ENCODE measurements at regions not wholly inside any gene's neighbourhood (a gene's known extent, or its start where the extent isn't known, plus 50 kb on each side); places are given as distances from the start of the nearest gene placed in this dataset.

- no peaks in the 10 kb centered on the region for H3K36me3 ChIP-seq (ENCODE audit: insufficient read depth, low read length, poor library complexity, severe bottlenecking)
- no peaks in the 10 kb centered on the region for H3K9me3 ChIP-seq (ENCODE audit: low read depth, low read length, poor library complexity, severe bottlenecking)
- no peak for DNase-seq (ENCODE audit: low spot score)
- no peaks in the 10 kb centered on the region for H3K4me1 ChIP-seq (ENCODE audit: insufficient read depth, low read length, poor library complexity, severe bottlenecking)
- H3K27me3 ChIP-seq (replicated peaks; ENCODE audit: insufficient read depth, low read depth, low read length, poor library complexity), result peaks cover 8% of the 10 kb centered on the region
- H3K4me3 ChIP-seq (ENCODE audit: low read depth, low read length, poor library complexity, severe bottlenecking), result no peak overlapping the region
- no peak for TF ChIP-seq CTCF (conservative IDR thresholded peaks at IDR 0.05; ENCODE audit: low read depth, low read length)
- no peak for TF ChIP-seq EZH2 (IDR thresholded peaks at IDR 0.05; ENCODE audit: borderline replicate concordance, low read depth, low read length, poor library complexity, severe bottlenecking)
- POLR2A ChIA-PET (ENCODE audit: low non-redundant PET), result no interaction called here
- no peak overlapping the region for H3K27ac ChIP-seq (ENCODE audit: low read depth, low read length, poor library complexity, severe bottlenecking)
- CTCF ChIA-PET, result no interaction called here
- no TSS peak for BruUV-seq (replicated peaks)
- intact Hi-C loops (cut with micrococcal nuclease; ENCODE audit: unreplicated experiment), result no loop called here
Measured at GRCh38 chr9:12566404-12567090, 126.6 kb upstream of the TYRP1 start.

GRCh38 chr9:12584656-12585522 is 108.3 kb upstream of the TYRP1 start:
- no peaks in the 10 kb centered on the region for H3K4me1 ChIP-seq (ENCODE audit: insufficient read depth, low read length, poor library complexity, severe bottlenecking)
- H3K36me3 ChIP-seq (ENCODE audit: insufficient read depth, low read length, poor library complexity, severe bottlenecking), result no peaks in the 10 kb centered on the region
- H3K27ac ChIP-seq (ENCODE audit: low read depth, low read length, poor library complexity, severe bottlenecking), result no peak overlapping the region
- H3K9me3 ChIP-seq (ENCODE audit: low read depth, low read length, poor library complexity, severe bottlenecking), result no peaks in the 10 kb centered on the region
- intact Hi-C loops (cut with micrococcal nuclease; ENCODE audit: unreplicated experiment), result no loop called here
- no TSS peak for BruUV-seq (replicated peaks)
- DNase-seq (ENCODE audit: low spot score), result no peak
- POLR2A ChIA-PET (ENCODE audit: low non-redundant PET), result no interaction called here
- TF ChIP-seq EZH2 (IDR thresholded peaks at IDR 0.05; ENCODE audit: borderline replicate concordance, low read depth, low read length, poor library complexity, severe bottlenecking), result no peak
- no peak for TF ChIP-seq CTCF (conservative IDR thresholded peaks at IDR 0.05; ENCODE audit: low read depth, low read length)
- H3K4me3 ChIP-seq (ENCODE audit: low read depth, low read length, poor library complexity, severe bottlenecking), result no peak overlapping the region
- CTCF ChIA-PET, result no interaction called here
- no peaks in the 10 kb centered on the region for H3K27me3 ChIP-seq (replicated peaks; ENCODE audit: insufficient read depth, low read depth, low read length, poor library complexity)

GRCh38 chr9:12595400-12595799 is 97.8 kb upstream of the TYRP1 start:
- BruUV-seq (replicated peaks), result no TSS peak
- POLR2A ChIA-PET (ENCODE audit: low non-redundant PET), result no interaction called here
- no peak for DNase-seq (ENCODE audit: low spot score)

More at GRCh38 chr9:12595400-12595799, 97.8 kb upstream of the TYRP1 start:
- Histone ChIP-seq H3K36me3 (ENCODE audit: insufficient read depth, low read length, poor library complexity, severe bottlenecking) (no peaks in the 10 kb centered on the region), H3K27ac (ENCODE audit: low read depth, low read length, poor library complexity, severe bottlenecking) (no peak overlapping the region), H3K4me3 (ENCODE audit: low read depth, low read length, poor library complexity, severe bottlenecking) (no peak overlapping the region), H3K27me3 (replicated peaks; ENCODE audit: insufficient read depth, low read depth, low read length, poor library complexity) (peaks cover 3% of the 10 kb centered on the region), H3K9me3 (ENCODE audit: low read depth, low read length, poor library complexity, severe bottlenecking) (no peaks in the 10 kb centered on the region), H3K4me1 (ENCODE audit: insufficient read depth, low read length, poor library complexity, severe bottlenecking) (no peaks in the 10 kb centered on the region)
- TF ChIP-seq EZH2 (IDR thresholded peaks at IDR 0.05; ENCODE audit: borderline replicate concordance, low read depth, low read length, poor library complexity, severe bottlenecking) (no peak), CTCF (conservative IDR thresholded peaks at IDR 0.05; ENCODE audit: low read depth, low read length) (no peak)
- CTCF ChIA-PET, result no interaction called here
- intact Hi-C loops (cut with micrococcal nuclease; ENCODE audit: unreplicated experiment), result no loop called here
